Thyroid gland (tissue), 4 donors: ENCODE measurements at regions not wholly inside any gene's neighbourhood (a gene's known extent, or its start where the extent isn't known, plus 50 kb on each side); places are given as distances from the start of the nearest gene placed in this dataset.

ENCODE experiments used
- CTCF ChIP-seq, 6 experiments: fragments of 200-600 bp in 3 of 6; fragments of 450-650 bp in 3 of 6; sonication (generic) in 3 of 6; IDR thresholded peaks; one replicate each; pipeline ENCODE4 v1.5.1; 2016 to 2019; ENCODE audit warnings: antibody characterized with exemption in 6 of 6, mild to moderate bottlenecking in 2 of 6, inconsistent platforms in 1 of 6, moderate library complexity in 1 of 6
- POLR2A ChIP-seq, 2 donors: fragments of 450-650 bp; IDR thresholded peaks; one replicate each; pipeline ENCODE4 v1.6.1; 2017; ENCODE audit warnings: antibody characterized with exemption in 2 of 2, mild to moderate bottlenecking in 2 of 2, moderate library complexity in 1 of 2

GRCh38 chr2:176557821-176558220 is 288.6 kb downstream of the MTX2 start:
- TF ChIP-seq POLR2A (IDR thresholded peaks at IDR 0.05) = no peak
- no peak for TF ChIP-seq CTCF (IDR thresholded peaks at IDR 0.05)
